Fibroblast of skin of left biceps (primary cell): ENCODE measurements at regions not wholly inside any gene's neighbourhood (a gene's known extent, or its start where the extent isn't known, plus 50 kb on each side); places are given as distances from the start of the nearest gene placed in this dataset.
"Not testable (repeated sequence)": the region's sequence is repeated elsewhere in the genome, so short reads cannot be mapped to it uniquely, and the experiment has no call there.

Source experiments
- DNase-seq, 2 experiments: peaks; one replicate each; pipeline ENCODE4 v3.0.0-alpha.2; 2013; ENCODE audit warnings: low read depth in 2 of 2

- no peak for DNase-seq
Measured at GRCh38 chr20:50359607-50360217, 150.5 kb upstream of the PTPN1 start.

- DNase-seq = no peak
Measured at GRCh38 chr20:50360218-50360672, 149.9 kb upstream of the PTPN1 start.

- no peak for DNase-seq
Measured at GRCh38 chr20:50360921-50361320, 149.3 kb upstream of the PTPN1 start.

GRCh38 chr20:50362177-50362576, 148.0 kb upstream of the PTPN1 start:
- DNase-seq = not testable (repeated sequence)

- DNase-seq = no peak
Measured at GRCh38 chr20:50363027-50363426, 147.2 kb upstream of the PTPN1 start.

- DNase-seq = no peak
Measured at GRCh38 chr20:50363479-50363878, 146.7 kb upstream of the PTPN1 start.

GRCh38 chr20:50364542-50364941, 145.6 kb upstream of the PTPN1 start:
- no peak for DNase-seq

- no peak for DNase-seq
Measured at GRCh38 chr20:50366270-50367103, 143.7 kb upstream of the PTPN1 start.

GRCh38 chr20:50367104-50367674, 143.0 kb upstream of the PTPN1 start:
- DNase-seq = no peak

GRCh38 chr20:50367739-50368375, 142.3 kb upstream of the PTPN1 start:
- no peak for DNase-seq

- DNase-seq = no peak
Measured at GRCh38 chr20:50368386-50368785, 141.8 kb upstream of the PTPN1 start.

GRCh38 chr20:50368813-50369224, 141.4 kb upstream of the PTPN1 start:
- DNase-seq = no peak

GRCh38 chr20:50369225-50370035, 140.8 kb upstream of the PTPN1 start:
- no peak for DNase-seq

GRCh38 chr20:50370036-50370566, 140.1 kb upstream of the PTPN1 start:
- no peak for DNase-seq

- no peak for DNase-seq
Measured at GRCh38 chr20:50371878-50372769, 138.1 kb upstream of the PTPN1 start.

GRCh38 chr20:50372770-50373088, 137.5 kb upstream of the PTPN1 start:
- no peak for DNase-seq

- no peak for DNase-seq
Measured at GRCh38 chr20:50373674-50374286, 136.4 kb upstream of the PTPN1 start.

- no peak for DNase-seq
Measured at GRCh38 chr20:50374541-50375078, 135.6 kb upstream of the PTPN1 start.

GRCh38 chr20:50376179-50376887, 133.8 kb upstream of the PTPN1 start:
- no peak for DNase-seq
